IPS DF 6.9 (cell line): ENCODE measurements at regions not wholly inside any gene's neighbourhood (a gene's known extent, or its start where the extent isn't known, plus 50 kb on each side); places are given as distances from the start of the nearest gene placed in this dataset.

Experiments used
- DNase-seq: peaks from one replicate; pipeline ENCODE4 v3.0.0-alpha.2; 2013; ENCODE audit warnings: low read depth, low spot score
- H3K27ac ChIP-seq: one replicate; pipeline ENCODE4 v1.5.1; 2013; ENCODE audit warnings: low read length, control low read depth
- H3K27me3 ChIP-seq: 2 replicates; pipeline ENCODE4 v1.6.1; 2013; ENCODE audit warnings: mild to moderate bottlenecking, low read length; ENCODE audit not compliant: control insufficient read depth, insufficient read depth
- H3K36me3 ChIP-seq: 2 replicates; pipeline ENCODE4 v1.6.1; 2013; ENCODE audit warnings: low read length; ENCODE audit not compliant: control insufficient read depth, insufficient read depth
- H3K4me1 ChIP-seq: 2 replicates; pipeline ENCODE4 v1.6.1; 2013; ENCODE audit warnings: low read length; ENCODE audit not compliant: control insufficient read depth, insufficient read depth
- H3K4me3 ChIP-seq: 2 replicates; pipeline ENCODE4 v1.5.1; 2013; ENCODE audit warnings: mild to moderate bottlenecking, low read length
- H3K9me3 ChIP-seq: 2 replicates; pipeline ENCODE4 v1.6.1; 2013; ENCODE audit warnings: low read length, inconsistent platforms; ENCODE audit not compliant: control insufficient read depth, insufficient read depth
- WGBS: extraction: QIAGEN DNeasy Blood & Tissue Kit; methylation state at CpG from one replicate; pipeline ENCODE4 v1.1.7; 2013; ENCODE audit warnings: mixed read lengths, missing lambda C conversion rate; ENCODE audit not compliant: insufficient read length, insufficient coverage; 5-methylcytosine and 5-hydroxymethylcytosine counted together

DNA sequence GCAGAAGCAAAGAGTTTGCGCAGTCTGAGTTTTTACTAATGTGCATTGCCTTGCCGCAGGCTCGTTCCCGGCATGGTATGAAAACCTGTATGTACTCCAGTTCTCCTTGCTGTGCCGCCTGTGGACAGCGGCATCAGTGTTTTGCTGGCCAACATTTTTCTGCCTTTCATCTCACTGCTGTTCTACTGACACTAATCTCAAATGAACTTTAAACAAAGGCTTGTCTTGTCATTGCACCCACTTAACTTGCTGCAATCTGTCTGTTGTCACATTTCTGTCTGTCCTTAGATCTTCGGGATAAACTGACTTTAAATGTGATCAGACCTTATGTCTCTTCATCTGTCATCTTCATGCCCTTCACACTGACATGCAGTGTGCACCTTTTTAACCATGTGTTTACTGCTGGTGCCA, 71.7 kb upstream of the ZNRF2 start:
- no peak overlapping the region for H3K4me3 ChIP-seq
- H3K36me3 ChIP-seq = no peaks in the 10 kb centered on the region
- H3K9me3 ChIP-seq = no peaks in the 10 kb centered on the region
- no CpG with 5 or more reads among the region's 7 CpGs for WGBS
- no peak for DNase-seq
- H3K27me3 ChIP-seq = no peaks in the 10 kb centered on the region
- H3K4me1 ChIP-seq = no peaks in the 10 kb centered on the region
- H3K27ac ChIP-seq = no peak overlapping the region

DNA sequence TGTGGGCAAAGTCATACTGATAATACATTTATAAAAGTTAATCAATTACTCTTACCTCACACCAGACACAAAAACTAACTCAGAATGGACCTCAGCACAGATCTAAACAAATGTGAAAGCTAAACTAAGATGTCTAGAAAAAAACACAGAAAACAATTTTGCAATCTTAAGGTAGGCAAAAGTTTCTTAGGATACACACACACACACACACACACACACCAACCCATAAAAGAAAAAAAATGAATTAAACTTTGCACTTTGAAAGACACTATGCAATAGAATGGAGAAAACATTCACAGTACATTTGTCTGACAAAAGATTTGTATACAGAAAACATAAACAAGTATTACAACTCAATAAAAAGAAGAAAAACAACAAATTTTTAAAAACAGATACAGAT, 70.8 kb upstream of the ZNRF2 start:
- H3K9me3 ChIP-seq = no peaks in the 10 kb centered on the region
- H3K4me3 ChIP-seq = no peak overlapping the region
- H3K36me3 ChIP-seq = no peaks in the 10 kb centered on the region
- H3K4me1 ChIP-seq = no peaks in the 10 kb centered on the region
- no peak overlapping the region for H3K27ac ChIP-seq
- DNase-seq = no peak
- no peaks in the 10 kb centered on the region for H3K27me3 ChIP-seq

DNA sequence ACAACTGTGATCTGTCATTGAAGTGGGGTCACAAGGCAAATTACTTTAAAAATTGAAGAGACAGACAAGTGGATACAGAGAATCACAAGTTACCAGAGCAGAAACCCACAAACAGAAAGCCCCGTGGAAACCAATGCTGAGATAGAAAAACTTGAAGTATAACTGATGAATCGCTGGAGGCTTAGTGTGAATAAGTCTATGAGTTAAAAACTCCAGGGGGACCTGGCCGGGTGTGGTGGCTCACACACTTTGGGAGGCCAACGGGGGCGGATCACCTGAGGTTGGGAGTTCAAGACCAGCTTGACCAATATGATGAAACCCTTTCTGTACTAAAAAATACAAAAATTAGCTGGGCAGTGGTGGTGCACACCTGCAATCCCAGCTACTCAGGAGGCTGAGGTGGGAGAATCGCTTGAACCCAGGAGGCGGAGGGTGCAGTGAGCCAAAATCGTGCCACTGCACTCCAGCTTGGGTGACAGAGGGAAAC, 69.7 kb upstream of the ZNRF2 start:
- no peaks in the 10 kb centered on the region for H3K9me3 ChIP-seq
- no peak for DNase-seq
- no peak overlapping the region for H3K27ac ChIP-seq
- H3K4me3 ChIP-seq = no peak overlapping the region
- no peaks in the 10 kb centered on the region for H3K27me3 ChIP-seq
- H3K36me3 ChIP-seq = no peaks in the 10 kb centered on the region
- no CpG with 5 or more reads among the region's 8 CpGs for WGBS
- no peaks in the 10 kb centered on the region for H3K4me1 ChIP-seq

DNA sequence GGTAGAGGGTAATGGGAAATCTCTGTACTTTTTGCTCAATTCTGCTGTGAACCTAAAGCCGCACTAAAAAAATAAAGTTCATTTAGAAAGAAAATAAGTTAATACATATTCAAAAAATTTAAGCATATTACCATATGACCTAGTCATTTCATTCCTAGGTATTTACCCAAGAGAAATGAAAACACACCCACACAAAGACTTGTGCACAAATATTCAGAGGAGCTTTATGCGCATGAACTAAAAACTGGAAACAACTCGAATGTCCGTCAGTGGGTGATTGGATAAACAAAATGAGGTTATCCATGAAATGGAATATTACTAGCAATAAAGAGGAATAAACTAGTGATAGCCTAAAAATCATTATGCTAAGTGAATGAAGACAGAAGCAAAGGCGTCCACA, 62.6 kb upstream of the ZNRF2 start:
- Histone ChIP-seq H3K27ac (no peak overlapping the region), H3K4me3 (no peak overlapping the region), H3K4me1 (no peaks in the 10 kb centered on the region), H3K36me3 (no peaks in the 10 kb centered on the region), H3K9me3 (no peaks in the 10 kb centered on the region), H3K27me3 (no peaks in the 10 kb centered on the region)
- no CpG with 5 or more reads among the region's 5 CpGs for WGBS
- DNase-seq = no peak

DNA sequence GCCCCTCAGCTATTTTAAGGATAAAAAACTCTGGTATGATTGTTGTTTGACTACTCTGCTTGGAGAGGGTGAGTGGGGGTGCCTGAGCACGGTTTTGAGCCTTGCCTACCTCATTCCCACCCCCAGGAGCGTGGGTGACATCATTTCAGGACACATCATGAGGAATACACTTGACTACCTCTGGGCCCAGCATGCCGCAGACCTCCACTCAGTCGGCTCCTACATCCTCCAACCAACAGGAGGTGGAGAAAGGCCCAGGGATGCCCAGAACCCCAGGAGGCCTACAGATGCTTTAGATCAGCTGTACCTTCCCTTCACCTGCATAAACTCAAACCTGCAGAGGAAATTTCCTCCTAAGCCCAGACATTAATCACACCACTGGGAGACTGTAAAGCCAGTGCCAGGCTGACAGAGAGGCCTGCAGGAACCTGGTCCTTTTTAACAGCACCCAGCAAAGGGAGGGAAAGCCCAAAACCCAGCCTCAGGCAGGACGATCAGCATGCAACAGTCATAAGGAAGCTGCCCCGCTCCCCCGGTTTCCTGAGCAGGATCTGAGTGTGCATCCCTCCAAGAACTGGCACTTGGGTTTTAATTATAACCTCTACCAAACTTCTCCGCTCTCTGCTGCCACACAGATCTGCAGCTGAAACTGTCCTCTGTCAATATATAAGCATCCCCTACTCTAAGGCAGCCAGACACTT, 61.7 kb upstream of the ZNRF2 start:
- H3K36me3 ChIP-seq = no peaks in the 10 kb centered on the region
- no peak overlapping the region for H3K4me3 ChIP-seq
- DNase-seq = no peak
- H3K27me3 ChIP-seq = no peaks in the 10 kb centered on the region
- no peaks in the 10 kb centered on the region for H3K4me1 ChIP-seq
- H3K9me3 ChIP-seq = no peaks in the 10 kb centered on the region
- H3K27ac ChIP-seq = no peak overlapping the region
- no CpG with 5 or more reads among the region's 8 CpGs for WGBS

DNA sequence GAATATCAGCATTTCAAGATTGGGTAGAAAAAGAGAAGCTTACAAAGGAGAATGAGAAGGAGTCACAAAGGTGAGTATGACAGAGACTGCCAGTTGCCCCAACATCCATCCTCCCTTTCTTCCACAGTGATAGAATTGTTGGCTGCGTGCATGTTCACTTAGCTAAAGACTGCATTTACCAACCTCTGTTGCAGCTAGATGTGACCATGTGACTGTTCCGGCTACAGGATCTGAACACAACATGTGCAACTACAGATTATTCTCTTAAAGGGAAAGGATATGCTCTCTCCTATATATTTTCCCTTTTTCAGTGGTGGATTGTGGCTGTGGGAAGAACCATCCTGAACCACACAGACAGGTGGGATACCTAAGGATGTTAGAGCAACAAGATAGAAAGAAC, 60.5 kb upstream of the ZNRF2 start:
- H3K4me1 ChIP-seq = no peaks in the 10 kb centered on the region
- no peak overlapping the region for H3K27ac ChIP-seq
- H3K36me3 ChIP-seq = no peaks in the 10 kb centered on the region
- no peak overlapping the region for H3K4me3 ChIP-seq
- no peaks in the 10 kb centered on the region for H3K27me3 ChIP-seq
- no peaks in the 10 kb centered on the region for H3K9me3 ChIP-seq
- no CpG with 5 or more reads among the region's 2 CpGs for WGBS
- no peak for DNase-seq

DNA sequence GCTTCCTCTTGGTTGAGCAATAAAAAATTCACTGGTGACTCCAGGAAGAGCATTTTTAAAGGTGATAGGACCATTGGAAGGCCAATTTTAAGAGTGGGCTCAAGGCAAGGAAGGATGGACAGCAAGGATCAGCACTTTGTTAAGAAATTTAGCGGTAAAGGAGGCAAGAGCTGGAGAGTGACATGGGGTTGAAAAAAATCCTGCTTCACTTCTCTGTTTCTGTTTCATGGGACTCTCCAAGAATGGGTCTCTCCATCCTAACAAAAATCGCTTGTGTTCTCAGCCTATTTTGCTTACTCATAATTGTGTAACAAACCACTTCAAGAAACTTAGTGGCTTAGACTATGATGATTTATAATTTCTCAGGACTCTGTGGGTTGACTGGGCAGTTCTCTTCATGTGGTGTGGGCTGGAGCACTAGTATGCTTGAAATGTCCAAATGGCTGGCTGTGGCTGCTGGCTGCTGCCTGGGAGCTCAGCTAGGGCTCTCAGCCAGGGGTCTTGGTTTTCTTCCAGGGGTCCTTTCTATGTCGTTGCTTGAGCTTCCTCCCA, 59.8 kb upstream of the ZNRF2 start:
- Histone ChIP-seq H3K27ac (no peak overlapping the region), H3K4me3 (no peak overlapping the region), H3K4me1 (no peaks in the 10 kb centered on the region), H3K36me3 (no peaks in the 10 kb centered on the region), H3K27me3 (no peaks in the 10 kb centered on the region), H3K9me3 (no peaks in the 10 kb centered on the region)
- DNase-seq = no peak
- no CpG with 5 or more reads among the region's 3 CpGs for WGBS

DNA sequence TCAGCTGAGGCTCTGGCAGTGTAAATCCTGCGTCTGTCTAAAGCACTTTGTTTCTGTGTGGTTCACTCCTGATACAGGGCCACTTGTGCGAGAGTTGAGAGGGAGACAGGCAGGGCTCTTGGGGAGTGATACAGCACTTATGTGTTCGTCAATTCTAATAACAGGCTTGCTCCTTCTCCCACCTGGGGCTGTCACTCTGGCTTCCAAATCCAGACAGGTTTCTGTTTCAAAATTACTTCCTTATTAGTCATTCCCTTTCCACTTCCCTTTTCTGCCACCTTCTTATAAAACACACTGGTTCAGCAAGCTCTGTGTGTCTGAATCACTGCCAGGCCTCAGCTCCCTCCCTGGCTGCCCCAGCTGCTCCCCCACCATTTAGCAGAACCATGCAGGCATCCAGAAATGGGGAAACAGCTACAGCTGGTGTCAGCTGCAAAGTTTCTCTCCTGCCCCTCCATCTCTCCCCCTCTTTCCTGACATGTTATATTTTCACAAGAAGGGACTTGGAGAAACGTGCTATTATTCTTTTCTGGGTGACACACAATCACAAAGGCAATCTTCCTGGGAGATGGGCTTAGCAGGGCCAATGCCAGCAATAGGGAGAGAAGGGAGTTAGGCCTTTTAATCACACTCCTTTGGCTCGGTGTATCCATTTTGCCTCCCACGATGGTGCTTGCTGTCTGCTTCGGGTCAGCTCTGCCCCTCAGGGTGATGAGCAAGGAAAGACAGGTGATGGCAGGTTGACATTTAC, 58.4 kb upstream of the ZNRF2 start:
- Histone ChIP-seq H3K27ac (no peak overlapping the region), H3K4me1 (no peaks in the 10 kb centered on the region), H3K27me3 (no peaks in the 10 kb centered on the region), H3K4me3 (no peak overlapping the region), H3K36me3 (no peaks in the 10 kb centered on the region), H3K9me3 (no peaks in the 10 kb centered on the region)
- no peak for DNase-seq
- WGBS = no CpG with 5 or more reads among the region's 7 CpGs

DNA sequence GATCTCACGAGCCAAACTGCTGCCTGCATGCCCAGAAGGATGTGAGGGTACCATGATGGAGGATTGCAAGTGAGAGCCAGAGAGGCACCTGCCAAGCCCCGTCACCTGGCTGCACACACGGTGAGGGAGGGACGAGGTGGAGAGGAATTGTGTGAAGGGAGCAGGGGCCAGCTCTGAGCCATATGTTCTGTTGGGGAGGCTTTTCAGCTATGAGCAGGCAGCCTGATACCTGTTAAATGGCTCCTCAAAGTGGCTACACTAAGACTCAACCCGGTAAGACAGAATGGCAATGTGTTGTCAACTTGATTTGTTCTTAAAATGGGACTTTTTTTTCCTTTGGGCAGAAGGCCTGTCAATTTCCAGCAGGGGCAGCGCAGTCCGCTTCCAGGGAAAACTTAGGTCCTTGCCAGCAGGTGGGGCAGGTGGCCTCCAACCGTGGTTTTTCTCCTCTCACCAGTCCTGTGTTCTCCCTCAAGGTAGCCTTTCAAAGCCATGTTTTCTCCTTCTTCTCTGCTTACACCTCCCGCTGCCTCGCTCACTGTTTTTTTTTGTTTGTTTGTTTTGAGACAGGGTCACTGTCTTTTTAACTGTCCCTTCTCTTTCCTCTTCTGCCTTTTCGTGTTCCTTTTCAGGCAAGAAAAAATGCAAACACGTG, 57.7 kb upstream of the ZNRF2 start:
- Histone ChIP-seq H3K4me1 (no peaks in the 10 kb centered on the region), H3K4me3 (no peak overlapping the region), H3K27ac (no peak overlapping the region), H3K27me3 (no peaks in the 10 kb centered on the region), H3K9me3 (no peaks in the 10 kb centered on the region), H3K36me3 (no peaks in the 10 kb centered on the region)
- peak; percentile 29 for DNase-seq
- WGBS = no CpG with 5 or more reads among the region's 12 CpGs

DNA sequence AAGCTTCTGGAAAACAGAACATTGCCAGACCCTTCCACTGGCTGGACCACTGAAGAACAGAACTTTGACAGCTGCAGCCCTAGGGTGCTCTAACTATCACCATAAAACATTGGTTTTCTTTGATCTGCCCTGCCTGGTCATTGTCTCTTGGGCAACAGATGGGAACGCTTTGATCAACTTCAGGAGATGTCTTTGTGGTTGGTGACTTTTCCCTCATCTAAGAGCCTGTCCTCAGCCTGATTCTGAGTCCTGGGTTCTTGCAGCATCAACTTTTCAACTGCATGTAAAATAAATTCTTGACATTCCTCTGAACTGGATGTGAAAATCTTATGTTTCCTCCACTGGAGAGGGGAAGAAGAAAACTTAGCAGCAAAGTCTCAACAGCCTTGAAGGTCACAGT, 53.1 kb upstream of the ZNRF2 start:
- no CpG with 5 or more reads among the region's 1 CpG for WGBS

More for the DNA sequence above, 53.1 kb upstream of the ZNRF2 start:
- no peaks in the 10 kb centered on the region for H3K27me3 ChIP-seq
- H3K36me3 ChIP-seq = no peaks in the 10 kb centered on the region
- H3K27ac ChIP-seq = no peak overlapping the region
- no peaks in the 10 kb centered on the region for H3K9me3 ChIP-seq
- H3K4me1 ChIP-seq = no peaks in the 10 kb centered on the region
- no peak for DNase-seq
- H3K4me3 ChIP-seq = no peak overlapping the region
